ENCODE measurements at regions not wholly inside any gene's neighbourhood (a gene's known extent, or its start where the extent isn't known, plus 50 kb on each side); places are given as distances from the start of the nearest gene placed in this dataset.

DNA sequence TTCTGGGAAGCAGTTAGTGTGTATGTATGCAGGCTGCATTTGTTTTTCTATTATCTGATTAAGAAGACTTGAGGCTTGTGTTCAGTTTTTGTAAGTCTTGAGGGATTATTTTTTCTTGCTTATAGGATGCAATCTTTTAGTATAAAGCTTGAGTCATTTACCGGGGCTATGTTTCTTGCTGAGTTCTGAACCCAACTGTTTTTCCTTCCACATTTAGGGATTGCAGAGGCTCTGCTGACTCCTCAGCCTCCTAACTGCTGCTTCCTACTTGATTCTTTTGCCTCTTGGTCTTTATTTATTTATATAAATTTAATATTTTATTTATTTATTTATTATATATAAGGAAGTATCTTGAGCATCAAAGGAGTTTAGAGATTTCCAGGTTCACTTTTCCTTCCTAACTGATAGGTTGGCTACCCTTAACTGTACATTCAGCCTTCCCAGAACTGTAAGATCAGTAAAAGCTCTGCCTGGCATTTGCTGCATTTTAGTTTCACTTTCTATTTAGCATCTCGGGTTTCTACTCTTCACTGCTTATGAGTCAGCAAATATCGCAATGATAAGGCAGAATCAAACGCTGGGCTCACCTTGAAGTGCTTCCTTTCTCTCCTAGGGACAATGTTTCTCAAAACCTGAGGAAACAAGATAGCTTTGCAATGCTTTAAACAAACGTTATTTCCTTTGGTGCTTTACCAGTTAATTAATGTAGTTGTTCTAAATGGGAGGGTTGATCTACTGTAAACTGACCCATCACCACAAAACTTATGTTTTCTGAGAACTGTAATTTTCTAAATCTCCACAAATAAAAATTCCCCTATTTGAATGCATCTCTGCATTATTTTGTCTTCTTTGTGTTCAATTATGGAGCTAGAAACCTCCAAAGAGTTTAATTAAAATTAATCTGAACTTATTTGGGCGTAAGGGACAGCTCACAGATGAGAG is 1183.7 kb upstream of the TMEM132C start:
- Histone ChIP-seq H3K4me1 (ENCODE audit: control insufficient read depth in 2 of 2, insufficient read depth in 2 of 2, low read length in 2 of 2) (no peaks in the 10 kb centered on the region), H3K4me3 (ENCODE audit: low read length in 2 of 2) (peak overlapping the region; percentile 13 to 32), H3K36me3 (ENCODE audit: control insufficient read depth in 2 of 2, insufficient read depth in 2 of 2, low read length in 1 of 2) (no peaks in the 10 kb centered on the region), H3K27me3 (ENCODE audit: control insufficient read depth in 2 of 2, insufficient read depth in 1 of 2, low read length in 1 of 2) (no peaks in the 10 kb centered on the region), H3K9me3 (ENCODE audit: control insufficient read depth in 2 of 2, insufficient read depth in 1 of 2, low read length in 1 of 2) (no peaks in the 10 kb centered on the region), H3K27ac (ENCODE audit: low read depth in 1 of 2, low read length in 1 of 2) (no peak overlapping the region)
- 19% methylated on average over 6 of the region's 6 CpGs for WGBS
- DNase-seq (ENCODE audit: low read depth in 6 of 9, low spot score in 9 of 9): peak in 7 of 9 donors; percentile 6 to 67 (median 31)

DNA sequence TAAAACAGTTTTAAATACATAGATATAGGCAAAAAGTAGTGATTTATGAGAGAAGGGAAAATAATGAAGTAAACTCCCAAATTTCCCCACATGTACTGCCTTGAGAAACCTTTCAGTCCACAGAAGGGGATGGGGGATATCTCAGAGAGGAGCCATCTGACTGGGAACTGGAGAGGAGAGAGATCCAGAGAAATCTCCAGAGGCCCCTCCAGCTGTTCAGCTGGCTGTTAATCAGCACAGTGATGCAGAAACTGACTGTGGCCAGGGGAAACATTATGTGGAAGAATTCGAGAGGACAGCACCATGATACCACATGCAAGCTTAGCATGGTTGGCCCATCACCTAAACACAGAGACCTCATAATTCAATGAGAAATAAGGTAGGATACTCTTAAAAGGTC is 1165.9 kb upstream of the TMEM132C start:
- WGBS: 84% methylated on average over 1 of the region's 1 CpG
- H3K27me3 ChIP-seq (ENCODE audit: control insufficient read depth in 2 of 2, insufficient read depth in 1 of 2, low read length in 1 of 2): no peaks in the 10 kb centered on the region
- no peaks in the 10 kb centered on the region for H3K4me1 ChIP-seq (ENCODE audit: control insufficient read depth in 2 of 2, insufficient read depth in 2 of 2, low read length in 2 of 2)
- H3K27ac ChIP-seq (ENCODE audit: low read depth in 1 of 2, low read length in 1 of 2): no peak overlapping the region
- no peaks in the 10 kb centered on the region for H3K9me3 ChIP-seq (ENCODE audit: control insufficient read depth in 2 of 2, insufficient read depth in 1 of 2, low read length in 1 of 2)
- no peak for DNase-seq (ENCODE audit: low read depth in 6 of 9, low spot score in 9 of 9)
- H3K36me3 ChIP-seq (ENCODE audit: control insufficient read depth in 2 of 2, insufficient read depth in 2 of 2, low read length in 1 of 2): no peaks in the 10 kb centered on the region
- H3K4me3 ChIP-seq (ENCODE audit: low read length in 2 of 2): no peak overlapping the region

DNA sequence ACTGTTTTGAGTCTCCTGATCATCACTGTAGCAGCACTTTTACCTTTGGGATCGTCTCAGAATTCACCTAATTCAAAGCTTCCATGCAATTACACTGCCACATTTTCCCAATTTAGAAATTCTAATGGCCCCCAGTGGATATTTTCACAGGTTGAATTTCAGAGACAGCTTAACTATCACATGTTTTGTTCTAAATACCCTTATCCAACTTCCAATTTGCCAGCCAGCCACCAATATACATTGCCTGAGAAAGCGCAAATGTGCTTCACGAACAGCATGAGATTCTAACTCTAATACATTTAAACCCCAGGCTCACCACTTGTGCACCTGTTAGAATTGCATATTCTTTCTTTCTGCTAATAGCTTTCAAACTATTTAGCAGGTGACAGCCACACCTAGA is 1160.9 kb upstream of the TMEM132C start:
- WGBS: 94% methylated on average over 3 of the region's 3 CpGs
- Histone ChIP-seq H3K27ac (ENCODE audit: low read depth in 1 of 2, low read length in 1 of 2) (no peak overlapping the region), H3K27me3 (ENCODE audit: control insufficient read depth in 2 of 2, insufficient read depth in 1 of 2, low read length in 1 of 2) (no peaks in the 10 kb centered on the region), H3K36me3 (ENCODE audit: control insufficient read depth in 2 of 2, insufficient read depth in 2 of 2, low read length in 1 of 2) (no peaks in the 10 kb centered on the region), H3K4me3 (ENCODE audit: low read length in 2 of 2) (no peak overlapping the region), H3K9me3 (ENCODE audit: control insufficient read depth in 2 of 2, insufficient read depth in 1 of 2, low read length in 1 of 2) (no peaks in the 10 kb centered on the region), H3K4me1 (ENCODE audit: control insufficient read depth in 2 of 2, insufficient read depth in 2 of 2, low read length in 2 of 2) (no peaks in the 10 kb centered on the region)
- DNase-seq (ENCODE audit: low read depth in 6 of 9, low spot score in 9 of 9): no peak

GRCh38 chr12:127106697-127107096 is 1160.3 kb upstream of the TMEM132C start:
- Histone ChIP-seq H3K36me3 (ENCODE audit: control insufficient read depth in 2 of 2, insufficient read depth in 2 of 2, low read length in 1 of 2) (no peaks in the 10 kb centered on the region), H3K9me3 (ENCODE audit: control insufficient read depth in 2 of 2, insufficient read depth in 1 of 2, low read length in 1 of 2) (no peaks in the 10 kb centered on the region), H3K4me3 (ENCODE audit: low read length in 2 of 2) (no peak overlapping the region), H3K4me1 (ENCODE audit: control insufficient read depth in 2 of 2, insufficient read depth in 2 of 2, low read length in 2 of 2) (no peaks in the 10 kb centered on the region), H3K27ac (ENCODE audit: low read depth in 1 of 2, low read length in 1 of 2) (no peak overlapping the region), H3K27me3 (ENCODE audit: control insufficient read depth in 2 of 2, insufficient read depth in 1 of 2, low read length in 1 of 2) (no peaks in the 10 kb centered on the region)
- WGBS: 91% methylated on average over 1 of the region's 1 CpG
- DNase-seq (ENCODE audit: low read depth in 6 of 9, low spot score in 9 of 9): no peak

DNA sequence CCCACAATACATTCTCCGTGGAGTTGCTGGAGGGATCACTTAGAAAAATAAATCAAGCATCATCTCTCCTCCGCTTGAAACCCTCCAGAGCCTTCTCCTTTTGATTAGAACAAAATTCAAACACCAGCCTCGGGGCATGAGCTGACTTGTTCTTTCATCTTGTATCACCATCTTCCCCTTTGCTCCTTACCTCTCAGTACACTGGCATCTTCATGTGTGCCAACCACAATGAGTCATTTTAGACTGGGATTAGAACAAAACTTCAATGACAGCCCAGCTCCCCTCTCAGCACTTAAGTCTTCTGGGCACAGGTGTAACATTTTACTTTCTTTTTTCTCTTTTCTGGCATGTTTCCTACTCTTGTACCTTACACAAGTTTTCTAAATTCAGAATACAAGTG is 1159.2 kb upstream of the TMEM132C start:
- 90% methylated on average over 3 of the region's 3 CpGs for WGBS
- no peak for DNase-seq (ENCODE audit: low read depth in 6 of 9, low spot score in 9 of 9)
- H3K36me3 ChIP-seq (ENCODE audit: control insufficient read depth in 2 of 2, insufficient read depth in 2 of 2, low read length in 1 of 2): no peaks in the 10 kb centered on the region

DNA sequence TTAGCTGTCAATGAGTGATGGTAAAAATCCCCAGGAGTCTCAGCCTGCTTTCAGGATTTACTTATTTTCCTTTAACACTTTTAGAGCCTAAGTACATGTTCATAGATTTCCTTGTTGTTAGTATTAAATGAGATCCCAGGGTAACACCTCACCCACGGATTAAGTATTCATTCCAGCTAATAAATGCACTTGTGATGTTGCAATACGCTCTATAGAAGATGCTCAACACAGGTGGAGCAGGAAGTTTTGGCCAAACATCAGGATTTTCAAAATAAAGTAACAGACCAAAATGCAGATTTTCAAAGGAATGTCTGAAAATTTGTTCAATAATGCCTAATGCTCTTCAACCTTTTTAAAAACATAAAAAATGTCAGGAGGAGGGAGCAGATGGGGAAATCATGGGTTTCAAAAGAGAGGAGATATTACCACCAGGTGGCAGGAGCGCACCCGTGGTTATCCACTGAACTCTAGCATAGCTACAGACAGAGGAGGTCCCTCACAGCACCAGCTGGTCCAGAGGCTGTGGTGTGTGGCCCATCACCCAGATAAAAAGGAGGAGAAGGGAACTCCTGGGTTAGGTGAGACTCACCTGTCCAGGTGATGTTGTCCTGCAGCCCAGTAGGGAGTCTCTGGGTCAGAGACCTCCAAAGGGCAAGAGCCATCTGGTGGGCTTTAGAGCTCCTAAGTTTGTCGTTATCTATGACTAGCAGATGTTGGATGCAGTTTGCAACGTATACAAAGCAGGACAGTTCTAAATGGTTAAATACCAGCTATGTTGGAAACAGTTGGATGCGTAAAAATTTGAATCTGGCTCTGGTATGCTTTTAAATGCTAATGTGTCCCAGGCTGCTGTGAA is 1158.4 kb upstream of the TMEM132C start:
- no peaks in the 10 kb centered on the region for H3K36me3 ChIP-seq (ENCODE audit: control insufficient read depth in 2 of 2, insufficient read depth in 2 of 2, low read length in 1 of 2)
- no peak overlapping the region for H3K4me3 ChIP-seq (ENCODE audit: low read length in 2 of 2)
- WGBS: 54% methylated on average over 7 of the region's 7 CpGs
- peak in 2 of 9 donors; percentile 1 to 6 for DNase-seq (ENCODE audit: low read depth in 6 of 9, low spot score in 9 of 9)
- no peaks in the 10 kb centered on the region for H3K9me3 ChIP-seq (ENCODE audit: control insufficient read depth in 2 of 2, insufficient read depth in 1 of 2, low read length in 1 of 2)
- no peaks in the 10 kb centered on the region for H3K4me1 ChIP-seq (ENCODE audit: control insufficient read depth in 2 of 2, insufficient read depth in 2 of 2, low read length in 2 of 2)
- H3K27me3 ChIP-seq (ENCODE audit: control insufficient read depth in 2 of 2, insufficient read depth in 1 of 2, low read length in 1 of 2): no peaks in the 10 kb centered on the region
- H3K27ac ChIP-seq (ENCODE audit: low read depth in 1 of 2, low read length in 1 of 2): no peak overlapping the region

More for the DNA sequence above, 1159.2 kb upstream of the TMEM132C start:
- Histone ChIP-seq H3K9me3 (ENCODE audit: control insufficient read depth in 2 of 2, insufficient read depth in 1 of 2, low read length in 1 of 2) (no peaks in the 10 kb centered on the region), H3K4me1 (ENCODE audit: control insufficient read depth in 2 of 2, insufficient read depth in 2 of 2, low read length in 2 of 2) (no peaks in the 10 kb centered on the region), H3K27ac (ENCODE audit: low read depth in 1 of 2, low read length in 1 of 2) (no peak overlapping the region), H3K27me3 (ENCODE audit: control insufficient read depth in 2 of 2, insufficient read depth in 1 of 2, low read length in 1 of 2) (no peaks in the 10 kb centered on the region), H3K4me3 (ENCODE audit: low read length in 2 of 2) (no peak overlapping the region)

DNA sequence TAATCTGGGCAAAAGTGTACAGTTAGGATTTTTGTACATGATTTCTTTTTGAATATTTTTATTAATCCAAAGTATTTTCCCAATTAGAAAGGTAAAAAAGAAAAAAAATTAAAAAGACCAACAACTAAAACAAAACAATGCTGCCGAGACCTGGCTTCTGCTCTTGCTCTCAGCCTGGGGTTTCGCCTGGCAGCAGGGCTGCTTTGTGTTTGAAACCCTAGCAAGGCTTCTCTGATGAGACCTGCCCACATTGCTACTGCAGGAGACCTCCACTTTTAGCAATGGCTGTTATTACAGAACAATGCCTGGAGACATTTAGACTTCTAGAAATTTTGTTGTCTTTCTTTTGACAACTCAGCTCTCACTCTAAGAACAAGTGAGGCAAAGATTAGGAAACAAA is 1153.0 kb upstream of the TMEM132C start:
- H3K4me3 ChIP-seq (ENCODE audit: low read length in 2 of 2): no peak overlapping the region
- H3K4me1 ChIP-seq (ENCODE audit: control insufficient read depth in 2 of 2, insufficient read depth in 2 of 2, low read length in 2 of 2): no peaks in the 10 kb centered on the region
- H3K36me3 ChIP-seq (ENCODE audit: control insufficient read depth in 2 of 2, insufficient read depth in 2 of 2, low read length in 1 of 2): no peaks in the 10 kb centered on the region
- H3K27ac ChIP-seq (ENCODE audit: low read depth in 1 of 2, low read length in 1 of 2): no peak overlapping the region
- WGBS: 62% methylated on average over 2 of the region's 2 CpGs
- DNase-seq (ENCODE audit: low read depth in 6 of 9, low spot score in 9 of 9): no peak
- no peaks in the 10 kb centered on the region for H3K27me3 ChIP-seq (ENCODE audit: control insufficient read depth in 2 of 2, insufficient read depth in 1 of 2, low read length in 1 of 2)
- H3K9me3 ChIP-seq (ENCODE audit: control insufficient read depth in 2 of 2, insufficient read depth in 1 of 2, low read length in 1 of 2): no peaks in the 10 kb centered on the region

GRCh38 chr12:127115468-127116035 is 1151.4 kb upstream of the TMEM132C start:
- Histone ChIP-seq H3K4me3 (ENCODE audit: low read length in 2 of 2) (no peak overlapping the region), H3K27me3 (ENCODE audit: control insufficient read depth in 2 of 2, insufficient read depth in 1 of 2, low read length in 1 of 2) (no peaks in the 10 kb centered on the region), H3K36me3 (ENCODE audit: control insufficient read depth in 2 of 2, insufficient read depth in 2 of 2, low read length in 1 of 2) (no peaks in the 10 kb centered on the region), H3K9me3 (ENCODE audit: control insufficient read depth in 2 of 2, insufficient read depth in 1 of 2, low read length in 1 of 2) (no peaks in the 10 kb centered on the region), H3K4me1 (ENCODE audit: control insufficient read depth in 2 of 2, insufficient read depth in 2 of 2, low read length in 2 of 2) (no peaks in the 10 kb centered on the region), H3K27ac (ENCODE audit: low read depth in 1 of 2, low read length in 1 of 2) (no peak overlapping the region)
- no peak for DNase-seq (ENCODE audit: low read depth in 6 of 9, low spot score in 9 of 9)
- WGBS: 92% methylated on average over 4 of the region's 4 CpGs

DNA sequence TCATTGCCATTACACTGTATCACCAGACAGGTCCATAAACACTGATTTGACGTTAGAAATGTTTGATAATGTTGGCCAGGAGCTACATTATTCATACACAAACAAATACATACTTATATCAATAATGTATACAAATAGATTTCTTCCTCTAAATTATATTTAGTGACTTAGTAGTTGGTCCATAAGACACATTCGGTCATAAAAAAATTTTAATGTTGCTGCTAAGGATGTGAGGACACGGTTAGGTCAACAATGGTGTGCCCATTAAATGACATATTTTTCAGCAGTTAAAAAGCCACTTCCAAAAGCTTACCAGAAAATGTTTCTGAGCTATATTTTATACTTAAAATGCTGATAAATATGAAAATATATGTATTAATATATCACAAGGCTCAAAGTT is 1148.7 kb upstream of the TMEM132C start:
- no peak for DNase-seq (ENCODE audit: low read depth in 6 of 9, low spot score in 9 of 9)
- 89% methylated on average over 3 of the region's 3 CpGs for WGBS
- Histone ChIP-seq H3K27ac (ENCODE audit: low read depth in 1 of 2, low read length in 1 of 2) (no peak overlapping the region), H3K4me3 (ENCODE audit: low read length in 2 of 2) (no peak overlapping the region), H3K36me3 (ENCODE audit: control insufficient read depth in 2 of 2, insufficient read depth in 2 of 2, low read length in 1 of 2) (no peaks in the 10 kb centered on the region), H3K4me1 (ENCODE audit: control insufficient read depth in 2 of 2, insufficient read depth in 2 of 2, low read length in 2 of 2) (no peaks in the 10 kb centered on the region), H3K27me3 (ENCODE audit: control insufficient read depth in 2 of 2, insufficient read depth in 1 of 2, low read length in 1 of 2) (no peaks in the 10 kb centered on the region), H3K9me3 (ENCODE audit: control insufficient read depth in 2 of 2, insufficient read depth in 1 of 2, low read length in 1 of 2) (no peaks in the 10 kb centered on the region)
